Osteocyte (in vitro differentiated cells): ENCODE measurements at regions not wholly inside any gene's neighbourhood (a gene's known extent, or its start where the extent isn't known, plus 50 kb on each side); places are given as distances from the start of the nearest gene placed in this dataset.

Source experiments
- DNase-seq: peaks from one replicate; pipeline ENCODE4 v3.0.0; 2021; ENCODE audit warnings: mixed read lengths; ENCODE audit not compliant: unreplicated experiment; ENCODE audit errors: extremely low spot score
- H3K27ac Mint-ChIP-seq: one replicate; pipeline ENCODE4 v1.8.0; 2021; ENCODE audit warnings: mild to moderate bottlenecking, mixed read lengths; ENCODE audit not compliant: unreplicated experiment
- H3K27me3 Mint-ChIP-seq: one replicate; pipeline ENCODE4 v1.8.0; 2021; ENCODE audit warnings: mixed read lengths; ENCODE audit not compliant: unreplicated experiment
- H3K36me3 Mint-ChIP-seq: one replicate; pipeline ENCODE4 v1.8.0; 2021; ENCODE audit warnings: mixed read lengths; ENCODE audit not compliant: unreplicated experiment
- H3K4me1 Mint-ChIP-seq: one replicate; pipeline ENCODE4 v1.8.0; 2021; ENCODE audit warnings: mixed read lengths; ENCODE audit not compliant: unreplicated experiment
- H3K4me3 Mint-ChIP-seq: one replicate; pipeline ENCODE4 v1.8.0; 2021; ENCODE audit warnings: mild to moderate bottlenecking, moderate library complexity, mixed read lengths; ENCODE audit not compliant: unreplicated experiment
- H3K9me3 Mint-ChIP-seq: one replicate; pipeline ENCODE4 v1.8.0; 2021; ENCODE audit warnings: mixed read lengths; ENCODE audit not compliant: unreplicated experiment
- TF ChIP-seq, protein P1 (sequence below): fragments of 200-600 bp; sonication (generic); IDR thresholded peaks from 2 replicates; pipeline ENCODE4 v1.5.0; 2021; ENCODE audit warnings: antibody characterized with exemption, mild to moderate bottlenecking, moderate library complexity

DNA sequence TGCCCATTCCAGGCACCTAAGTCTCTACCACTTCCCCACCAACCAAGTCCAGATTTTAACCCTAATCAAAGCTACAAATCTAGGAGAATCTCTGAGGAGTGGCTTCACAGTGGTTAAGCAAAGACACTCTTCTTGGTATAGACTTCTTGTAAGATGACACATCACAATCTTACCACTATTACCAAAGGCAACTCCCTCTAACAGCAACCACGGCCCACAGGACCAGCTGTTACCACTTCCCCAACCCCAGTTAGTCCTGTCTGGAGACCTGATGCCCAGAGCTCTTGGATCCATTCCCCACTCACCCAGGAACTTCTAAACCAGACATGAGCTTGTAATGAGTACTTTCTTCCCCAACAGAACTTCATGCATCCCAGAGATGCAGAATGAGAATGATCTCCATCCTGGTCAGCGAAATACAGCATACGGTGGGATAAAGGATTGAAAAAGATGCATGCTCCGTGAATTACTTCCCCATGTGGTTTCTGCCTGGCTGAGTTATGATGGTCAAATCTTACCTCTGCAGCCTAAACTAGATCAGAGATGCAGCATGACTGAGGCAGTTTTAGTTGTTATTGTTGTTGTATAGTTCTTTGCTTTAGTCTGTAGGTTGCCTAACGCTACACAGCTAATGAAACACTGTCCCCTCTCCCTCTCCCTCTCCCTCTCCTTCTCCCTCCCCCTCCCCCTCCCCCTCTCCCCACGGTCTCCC is 87.7 kb upstream of the FOXN3 start:
- H3K4me1 Mint-ChIP-seq = peaks cover 46% of the 10 kb centered on the region

DNA sequence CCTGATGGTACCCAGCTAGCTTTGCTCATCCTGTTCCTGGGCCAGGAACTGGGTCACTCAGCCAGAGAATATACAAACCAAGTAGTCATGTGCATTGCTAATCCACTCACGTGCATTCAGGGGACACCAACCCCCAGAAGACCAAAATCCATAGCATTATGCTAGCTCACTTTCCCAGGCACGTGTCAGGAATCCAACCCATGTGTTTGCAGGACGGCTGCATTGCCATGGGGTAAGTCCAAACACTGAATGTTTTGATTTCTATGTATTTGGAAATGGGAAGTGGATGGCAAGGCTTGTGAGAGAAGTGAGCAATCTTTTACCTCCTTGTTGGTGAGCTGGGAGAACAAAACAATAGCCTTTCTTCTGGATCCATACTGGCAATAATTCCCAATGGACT is 87.1 kb upstream of the FOXN3 start:
- Mint-ChIP-seq H3K9me3 (no peaks in the 10 kb centered on the region), H3K27ac (peak overlapping the region; percentile 24), H3K27me3 (no peaks in the 10 kb centered on the region), H3K4me3 (no peak overlapping the region), H3K36me3 (peaks cover 4% of the 10 kb centered on the region), H3K4me1 (peaks cover 42% of the 10 kb centered on the region)
- no peak for DNase-seq
- TF ChIP-seq, protein P1, sequence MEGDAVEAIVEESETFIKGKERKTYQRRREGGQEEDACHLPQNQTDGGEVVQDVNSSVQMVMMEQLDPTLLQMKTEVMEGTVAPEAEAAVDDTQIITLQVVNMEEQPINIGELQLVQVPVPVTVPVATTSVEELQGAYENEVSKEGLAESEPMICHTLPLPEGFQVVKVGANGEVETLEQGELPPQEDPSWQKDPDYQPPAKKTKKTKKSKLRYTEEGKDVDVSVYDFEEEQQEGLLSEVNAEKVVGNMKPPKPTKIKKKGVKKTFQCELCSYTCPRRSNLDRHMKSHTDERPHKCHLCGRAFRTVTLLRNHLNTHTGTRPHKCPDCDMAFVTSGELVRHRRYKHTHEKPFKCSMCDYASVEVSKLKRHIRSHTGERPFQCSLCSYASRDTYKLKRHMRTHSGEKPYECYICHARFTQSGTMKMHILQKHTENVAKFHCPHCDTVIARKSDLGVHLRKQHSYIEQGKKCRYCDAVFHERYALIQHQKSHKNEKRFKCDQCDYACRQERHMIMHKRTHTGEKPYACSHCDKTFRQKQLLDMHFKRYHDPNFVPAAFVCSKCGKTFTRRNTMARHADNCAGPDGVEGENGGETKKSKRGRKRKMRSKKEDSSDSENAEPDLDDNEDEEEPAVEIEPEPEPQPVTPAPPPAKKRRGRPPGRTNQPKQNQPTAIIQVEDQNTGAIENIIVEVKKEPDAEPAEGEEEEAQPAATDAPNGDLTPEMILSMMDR = no peak

More for the DNA sequence above, 87.7 kb upstream of the FOXN3 start:
- TF ChIP-seq, protein P1 = no peak
- H3K27me3 Mint-ChIP-seq = no peaks in the 10 kb centered on the region
- peak overlapping the region; percentile 24 for H3K27ac Mint-ChIP-seq
- H3K36me3 Mint-ChIP-seq = peaks cover 4% of the 10 kb centered on the region
- no peak overlapping the region for H3K4me3 Mint-ChIP-seq
- no peaks in the 10 kb centered on the region for H3K9me3 Mint-ChIP-seq
- DNase-seq = no peak

DNA sequence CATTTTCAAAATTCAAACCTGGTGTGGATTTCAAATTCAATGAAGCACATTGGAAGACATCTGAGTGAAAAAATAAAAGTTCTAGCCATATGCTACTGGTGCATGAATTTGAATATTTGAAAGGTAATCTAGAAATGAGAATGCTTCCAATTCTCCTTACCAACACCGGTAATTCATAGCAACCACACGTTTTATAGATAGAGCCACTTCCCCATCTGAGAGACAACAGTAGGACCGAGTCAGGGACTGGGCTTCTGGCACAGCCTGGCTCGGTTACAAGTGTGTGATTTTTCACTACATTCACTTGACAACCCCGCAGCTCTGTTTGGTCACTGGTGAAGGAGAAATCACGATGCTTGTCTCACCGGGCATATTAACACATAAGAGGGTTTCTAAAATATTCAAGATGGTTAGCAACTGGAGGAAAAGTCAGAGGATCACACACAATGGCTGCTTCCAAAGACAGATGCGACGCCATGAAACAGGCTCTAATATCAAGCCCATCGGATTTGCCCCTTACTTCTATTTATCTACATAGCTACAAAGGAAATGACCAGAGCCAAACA is 86.5 kb upstream of the FOXN3 start:
- no peak for DNase-seq
- Mint-ChIP-seq H3K4me3 (no peak overlapping the region), H3K27me3 (no peaks in the 10 kb centered on the region), H3K9me3 (no peaks in the 10 kb centered on the region), H3K4me1 (peaks cover 39% of the 10 kb centered on the region), H3K36me3 (peaks cover 4% of the 10 kb centered on the region), H3K27ac (peak overlapping the region; percentile 24)
- TF ChIP-seq, protein P1 = no peak

DNA sequence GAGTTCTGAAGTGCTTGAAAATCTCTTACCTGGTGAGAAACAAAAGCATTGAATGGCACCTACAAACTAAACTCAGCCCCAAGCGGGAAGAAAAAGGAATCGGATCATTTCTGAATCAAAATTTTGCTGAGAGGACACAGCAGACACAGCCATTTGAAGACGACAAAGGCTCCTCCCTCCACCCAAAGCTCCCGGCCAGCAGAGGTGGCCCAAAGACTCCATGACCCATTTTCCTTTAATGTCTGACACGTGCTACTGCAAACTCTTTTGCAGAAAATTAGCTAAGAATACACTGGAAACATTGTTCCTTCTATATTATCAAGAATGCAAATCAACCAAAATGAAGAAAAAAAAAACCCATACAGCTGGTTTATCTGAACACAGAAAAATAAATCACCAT is 85.9 kb upstream of the FOXN3 start:
- Mint-ChIP-seq H3K27ac (peak overlapping the region; percentile 18), H3K4me1 (peaks cover 34% of the 10 kb centered on the region), H3K4me3 (no peak overlapping the region), H3K27me3 (no peaks in the 10 kb centered on the region), H3K36me3 (peaks cover 4% of the 10 kb centered on the region), H3K9me3 (no peaks in the 10 kb centered on the region)
- no peak for DNase-seq
- TF ChIP-seq, protein P1 = no peak

DNA sequence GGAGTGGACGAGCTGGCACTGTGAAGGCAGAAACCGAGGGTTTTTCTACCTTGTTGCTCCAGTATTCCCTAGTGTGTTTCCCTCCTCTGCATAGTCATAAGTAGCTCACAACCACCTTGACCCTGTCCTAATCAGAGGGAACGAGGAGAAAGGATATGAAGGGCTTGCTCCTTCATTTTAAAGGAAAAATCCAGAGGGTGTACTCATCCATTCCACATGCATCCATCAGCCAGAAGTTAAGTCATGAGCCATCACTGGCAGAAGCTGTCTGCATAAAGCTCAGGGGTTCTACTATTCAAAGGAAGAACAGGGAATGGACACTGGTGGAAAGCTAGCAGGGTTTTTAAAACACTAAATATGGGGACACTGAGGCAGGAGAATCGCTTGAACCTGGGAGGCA is 84.3 kb upstream of the FOXN3 start:
- Mint-ChIP-seq H3K36me3 (peaks cover 4% of the 10 kb centered on the region), H3K27me3 (no peaks in the 10 kb centered on the region), H3K9me3 (no peaks in the 10 kb centered on the region), H3K4me3 (no peak overlapping the region), H3K27ac (no peak overlapping the region), H3K4me1 (peaks cover 22% of the 10 kb centered on the region)
- no peak for DNase-seq
- TF ChIP-seq, protein P1 = no peak
